Body of pancreas (tissue), 4 donors: ENCODE measurements at regions not wholly inside any gene's neighbourhood (a gene's known extent, or its start where the extent isn't known, plus 50 kb on each side); places are given as distances from the start of the nearest gene placed in this dataset.

Experiments used
- ATAC-seq: fragments of 150-250 bp; one replicate; pipeline ENCODE4 v1.9.1; 2016
- DNase-seq, 4 donors: peaks; one replicate each; pipeline ENCODE4 v3.0.0-alpha.2; 2019
- H3K27ac ChIP-seq, 4 donors: fragments of 200-600 bp; sonication (generic); 1 replicate in 3 of 4; 2 replicates in 1 of 4; pipeline versions ENCODE4 v1.5.1 to v1.6.1; 2016 to 2019; ENCODE audit warnings: mild to moderate bottlenecking in 1 of 4, mixed read lengths in 1 of 4, moderate library complexity in 1 of 4
- H3K27me3 ChIP-seq, 2 donors: fragments of 200-600 bp; sonication (generic); one replicate each; pipeline ENCODE4 v1.6.0; 2016; ENCODE audit warnings: mild to moderate bottlenecking in 1 of 2
- H3K36me3 ChIP-seq, 2 donors: fragments of 200-600 bp; sonication (generic); replicated peaks in 1 of 2; 2 replicates each; pipeline ENCODE4 v1.5.1; 2016; ENCODE audit warnings: low read depth in 2 of 2; ENCODE audit not compliant: insufficient read depth in 1 of 2
- H3K4me1 ChIP-seq: fragments of 200-600 bp; sonication (generic); one replicate; pipeline ENCODE4 v1.6.0; 2016
- H3K4me3 ChIP-seq, 2 donors: fragments of 200-600 bp; sonication (generic); 1 replicate in 1 of 2; 2 replicates in 1 of 2; pipeline ENCODE4 v1.5.1; 2016 to 2019
- H3K9me3 ChIP-seq, 3 donors: fragments of 200-600 bp; sonication (generic); 1 replicate in 2 of 3; 2 replicates in 1 of 3; pipeline ENCODE4 v1.5.1; 2016
- CTCF ChIP-seq, 7 experiments: fragments of 450-650 bp in 4 of 7; fragments of 200-600 bp in 3 of 7; sonication (generic) in 3 of 7; IDR thresholded peaks; one replicate each; pipeline ENCODE4 v1.5.1; 2016 to 2019; ENCODE audit warnings: antibody characterized with exemption in 7 of 7
- POLR2A ChIP-seq, 3 donors: fragments of 450-650 bp; IDR thresholded peaks; one replicate each; pipeline ENCODE4 v1.6.1; 2016; ENCODE audit warnings: antibody characterized with exemption in 3 of 3, mild to moderate bottlenecking in 2 of 3
- WGBS, 2 donors: methylation state at CpG; one replicate each; pipeline ENCODE4 v1.1.5; 2017; 5-methylcytosine and 5-hydroxymethylcytosine counted together
- intact Hi-C: fragments of 100-400 bp; cut with DNase I; formaldehyde crosslinking; loops from one replicate; pipeline ENCODE4 v1.15.1; 2023

- TF ChIP-seq CTCF (IDR thresholded peaks at IDR 0.05) (no peak), POLR2A (IDR thresholded peaks at IDR 0.05) (no peak)
- H3K4me1 ChIP-seq: no peaks in the 10 kb centered on the region
- no peak for ATAC-seq
- no peaks in the 10 kb centered on the region for H3K36me3 ChIP-seq
- H3K27me3 ChIP-seq: no peaks in the 10 kb centered on the region
- WGBS, 2 donors: 42 to 48% methylated on average over 2 of the region's 2 CpGs
- no peak overlapping the region for H3K4me3 ChIP-seq
- DNase-seq: no peak
- no peak overlapping the region for H3K27ac ChIP-seq
- intact Hi-C loops: no loop called here
- no peaks in the 10 kb centered on the region for H3K9me3 ChIP-seq
These were observed 355.0 kb downstream of the CDH10 start for GRCh38 chr5:24289582-24290335.

- TF ChIP-seq POLR2A (IDR thresholded peaks at IDR 0.05) (no peak), CTCF (IDR thresholded peaks at IDR 0.05) (no peak)
- ATAC-seq: no peak
- intact Hi-C loops: no loop called here
- no peaks in the 10 kb centered on the region for H3K9me3 ChIP-seq
- DNase-seq: no peak
- H3K27me3 ChIP-seq: no peaks in the 10 kb centered on the region
- H3K27ac ChIP-seq: no peak overlapping the region
- H3K36me3 ChIP-seq: no peaks in the 10 kb centered on the region
- no peaks in the 10 kb centered on the region for H3K4me1 ChIP-seq
- no peak overlapping the region for H3K4me3 ChIP-seq
- 81 to 87% methylated on average over 1 of the region's 1 CpG for WGBS, 2 donors
These were observed 354.2 kb downstream of the CDH10 start for GRCh38 chr5:24290536-24290935.

GRCh38 chr5:24291916-24292315, 352.9 kb downstream of the CDH10 start:
- H3K9me3 ChIP-seq: no peaks in the 10 kb centered on the region
- H3K4me1 ChIP-seq: no peaks in the 10 kb centered on the region
- TF ChIP-seq POLR2A (IDR thresholded peaks at IDR 0.05) (no peak), CTCF (IDR thresholded peaks at IDR 0.05) (no peak)
- intact Hi-C loops: no loop called here
- no peak for DNase-seq
- no peak overlapping the region for H3K27ac ChIP-seq
- no peak overlapping the region for H3K4me3 ChIP-seq
- no peaks in the 10 kb centered on the region for H3K36me3 ChIP-seq
- ATAC-seq: no peak
- H3K27me3 ChIP-seq: no peaks in the 10 kb centered on the region
- 66 to 70% methylated on average over 2 of the region's 2 CpGs for WGBS, 2 donors

- Histone ChIP-seq H3K27me3 (no peaks in the 10 kb centered on the region), H3K4me3 (no peak overlapping the region), H3K27ac (no peak overlapping the region), H3K36me3 (no peaks in the 10 kb centered on the region), H3K9me3 (no peaks in the 10 kb centered on the region), H3K4me1 (no peaks in the 10 kb centered on the region)
- no peak for ATAC-seq
- DNase-seq: no peak
- WGBS, 2 donors: 52 to 57% methylated on average over 4 of the region's 4 CpGs
- TF ChIP-seq POLR2A (IDR thresholded peaks at IDR 0.05) (no peak), CTCF (IDR thresholded peaks at IDR 0.05) (no peak)
- intact Hi-C loops: no loop called here
These were observed 350.4 kb downstream of the CDH10 start for GRCh38 chr5:24294333-24294732.

GRCh38 chr5:24314106-24314505, 330.7 kb downstream of the CDH10 start:
- TF ChIP-seq POLR2A (IDR thresholded peaks at IDR 0.05) (no peak), CTCF (IDR thresholded peaks at IDR 0.05) (no peak)
- no peaks in the 10 kb centered on the region for H3K36me3 ChIP-seq
- no peak for DNase-seq
- no peak for ATAC-seq
- WGBS, 2 donors: 84 to 90% methylated on average over 18 to 19 of the region's 19 CpGs
- no peaks in the 10 kb centered on the region for H3K27me3 ChIP-seq
- no peak overlapping the region for H3K4me3 ChIP-seq
- H3K27ac ChIP-seq: no peak overlapping the region
- H3K9me3 ChIP-seq: no peaks in the 10 kb centered on the region
- intact Hi-C loops: no loop called here
- H3K4me1 ChIP-seq: no peaks in the 10 kb centered on the region
